ENCODE measurements at regions not wholly inside any gene's neighbourhood (a gene's known extent, or its start where the extent isn't known, plus 50 kb on each side); places are given as distances from the start of the nearest gene placed in this dataset.

- H4K20me1 ChIP-seq (ENCODE audit: insufficient read depth, low read length), result no peaks in the 10 kb centered on the region
- no peak overlapping the region for H2AFZ ChIP-seq (ENCODE audit: low read length)
- H3K4me1 ChIP-seq (ENCODE audit: low read length), result no peaks in the 10 kb centered on the region
- no peak overlapping the region for H3K4me2 ChIP-seq (ENCODE audit: low read depth, low read length)
- TF ChIP-seq EZH2 (optimal IDR thresholded peaks at IDR 0.05; ENCODE audit: low read depth, low read length), result no peak
- H3F3A ChIP-seq (ENCODE audit: insufficient read depth, low read length), result no peaks in the 10 kb centered on the region
- H3K9me3 ChIP-seq (replicated peaks; ENCODE audit: insufficient read depth, low read length), result no peaks in the 10 kb centered on the region
- no peaks in the 10 kb centered on the region for H3K27me3 ChIP-seq (replicated peaks; ENCODE audit: insufficient read depth, low read length)
- H3K79me2 ChIP-seq (ENCODE audit: low read length), result no peaks in the 10 kb centered on the region
- H3K36me3 ChIP-seq (replicated peaks; ENCODE audit: insufficient read depth, low read length), result no peaks in the 10 kb centered on the region
- no peak overlapping the region for H3K9ac ChIP-seq (ENCODE audit: low read length)
- H3K4me3 ChIP-seq (ENCODE audit: low read length), result no peak overlapping the region
- no peak for DNase-seq
- no peaks in the 10 kb centered on the region for H3K9me2 ChIP-seq (replicated peaks; ENCODE audit: insufficient read depth, low read length)
- H3K27ac ChIP-seq (ENCODE audit: low read length), result no peak overlapping the region
Measured at GRCh38 chr7:124387056-124387455, 354.2 kb upstream of the TMEM229A start.

GRCh38 chr7:124379296-124379695, 346.4 kb upstream of the TMEM229A start:
- Histone ChIP-seq H4K20me1 (ENCODE audit: insufficient read depth, low read length) (no peaks in the 10 kb centered on the region), H3K9me3 (replicated peaks; ENCODE audit: insufficient read depth, low read length) (no peaks in the 10 kb centered on the region), H3K9me2 (replicated peaks; ENCODE audit: insufficient read depth, low read length) (no peaks in the 10 kb centered on the region), H3K36me3 (replicated peaks; ENCODE audit: insufficient read depth, low read length) (no peaks in the 10 kb centered on the region), H3K27me3 (replicated peaks; ENCODE audit: insufficient read depth, low read length) (no peaks in the 10 kb centered on the region), H3K4me3 (ENCODE audit: low read length) (no peak overlapping the region), H2AFZ (ENCODE audit: low read length) (no peak overlapping the region), H3F3A (ENCODE audit: insufficient read depth, low read length) (no peaks in the 10 kb centered on the region), H3K4me2 (ENCODE audit: low read depth, low read length) (no peak overlapping the region), H3K4me1 (ENCODE audit: low read length) (no peaks in the 10 kb centered on the region), H3K79me2 (ENCODE audit: low read length) (no peaks in the 10 kb centered on the region), H3K27ac (ENCODE audit: low read length) (no peak overlapping the region), H3K9ac (ENCODE audit: low read length) (no peak overlapping the region)
- no peak for DNase-seq
- no peak for TF ChIP-seq EZH2phosphoT487 (IDR thresholded peaks at IDR 0.05; ENCODE audit: low read length)
- no peak for TF ChIP-seq CTCF (IDR thresholded peaks at IDR 0.05; ENCODE audit: low read length)
- no peak for TF ChIP-seq EZH2 (optimal IDR thresholded peaks at IDR 0.05; ENCODE audit: low read depth, low read length)

- no peak overlapping the region for H3K27ac ChIP-seq (ENCODE audit: low read length)
- DNase-seq, result no peak
- H3K36me3 ChIP-seq (replicated peaks; ENCODE audit: insufficient read depth, low read length), result no peaks in the 10 kb centered on the region
- no peaks in the 10 kb centered on the region for H3K27me3 ChIP-seq (replicated peaks; ENCODE audit: insufficient read depth, low read length)
- TF ChIP-seq CTCF (IDR thresholded peaks at IDR 0.05; ENCODE audit: low read length), result no peak
- no peak for TF ChIP-seq EZH2 (optimal IDR thresholded peaks at IDR 0.05; ENCODE audit: low read depth, low read length)
- TF ChIP-seq EZH2phosphoT487 (IDR thresholded peaks at IDR 0.05; ENCODE audit: low read length), result no peak
- no peaks in the 10 kb centered on the region for H3K9me3 ChIP-seq (replicated peaks; ENCODE audit: insufficient read depth, low read length)
- H3K9ac ChIP-seq (ENCODE audit: low read length), result no peak overlapping the region
- no peaks in the 10 kb centered on the region for H3F3A ChIP-seq (ENCODE audit: insufficient read depth, low read length)
- H3K4me1 ChIP-seq (ENCODE audit: low read length), result no peaks in the 10 kb centered on the region
- no peak overlapping the region for H2AFZ ChIP-seq (ENCODE audit: low read length)
- H3K4me3 ChIP-seq (ENCODE audit: low read length), result no peak overlapping the region
- H4K20me1 ChIP-seq (ENCODE audit: insufficient read depth, low read length), result no peaks in the 10 kb centered on the region
- H3K9me2 ChIP-seq (replicated peaks; ENCODE audit: insufficient read depth, low read length), result no peaks in the 10 kb centered on the region
- no peak overlapping the region for H3K4me2 ChIP-seq (ENCODE audit: low read depth, low read length)
- no peaks in the 10 kb centered on the region for H3K79me2 ChIP-seq (ENCODE audit: low read length)
Measured at GRCh38 chr7:124376111-124376510, 343.2 kb upstream of the TMEM229A start.

GRCh38 chr7:124375391-124375790, 342.5 kb upstream of the TMEM229A start:
- no peaks in the 10 kb centered on the region for H3K4me1 ChIP-seq (ENCODE audit: low read length)

More at GRCh38 chr7:124375391-124375790, 342.5 kb upstream of the TMEM229A start:
- Histone ChIP-seq H3K27me3 (replicated peaks; ENCODE audit: insufficient read depth, low read length) (no peaks in the 10 kb centered on the region), H3K9ac (ENCODE audit: low read length) (no peak overlapping the region), H3K27ac (ENCODE audit: low read length) (no peak overlapping the region), H2AFZ (ENCODE audit: low read length) (no peak overlapping the region), H3F3A (ENCODE audit: insufficient read depth, low read length) (no peaks in the 10 kb centered on the region), H4K20me1 (ENCODE audit: insufficient read depth, low read length) (no peaks in the 10 kb centered on the region), H3K9me2 (replicated peaks; ENCODE audit: insufficient read depth, low read length) (no peaks in the 10 kb centered on the region), H3K4me2 (ENCODE audit: low read depth, low read length) (no peak overlapping the region), H3K79me2 (ENCODE audit: low read length) (no peaks in the 10 kb centered on the region), H3K4me3 (ENCODE audit: low read length) (no peak overlapping the region), H3K9me3 (replicated peaks; ENCODE audit: insufficient read depth, low read length) (no peaks in the 10 kb centered on the region), H3K36me3 (replicated peaks; ENCODE audit: insufficient read depth, low read length) (no peaks in the 10 kb centered on the region)
- no peak for DNase-seq
- TF ChIP-seq EZH2 (optimal IDR thresholded peaks at IDR 0.05; ENCODE audit: low read depth, low read length) (no peak), EZH2phosphoT487 (IDR thresholded peaks at IDR 0.05; ENCODE audit: low read length) (no peak), CTCF (IDR thresholded peaks at IDR 0.05; ENCODE audit: low read length) (no peak)

Measured in MM.1S (cell line).